Neural cell (in vitro differentiated cells): ENCODE measurements at regions not wholly inside any gene's neighbourhood (a gene's known extent, or its start where the extent isn't known, plus 50 kb on each side); places are given as distances from the start of the nearest gene placed in this dataset.

ENCODE experiments used
- H2AFZ ChIP-seq: fragments of 200-600, 300-800 bp; sonication (generic), shearing (Covaris generic); 2 replicates; pipeline ENCODE4 v1.6.0; 2014; ENCODE audit warnings: low read depth, mild to moderate bottlenecking, antibody characterized with exemption, low read length, moderate library complexity
- H3F3A ChIP-seq: fragments of 200-600 bp; shearing (Covaris generic); 2 replicates; pipeline ENCODE4 v1.6.1; 2016; ENCODE audit warnings: mild to moderate bottlenecking, moderate library complexity, mixed read lengths, antibody characterized with exemption, low read length; ENCODE audit not compliant: insufficient read depth, poor library complexity, severe bottlenecking
- H3K27ac ChIP-seq: fragments of 200-600, 300-800 bp; sonication (generic), shearing (Covaris generic); 2 replicates; pipeline ENCODE4 v1.5.1; 2014; ENCODE audit warnings: mild to moderate bottlenecking, low read length, moderate library complexity
- H3K27me3 ChIP-seq: fragments of 300-800, 200-600 bp; sonication (generic), shearing (Covaris generic); 2 replicates; pipeline ENCODE4 v1.6.0; 2014; ENCODE audit warnings: mild to moderate bottlenecking, low read depth, low read length, moderate library complexity; ENCODE audit not compliant: insufficient read depth
- H3K36me3 ChIP-seq: fragments of 300-800, 200-600 bp; sonication (generic), shearing (Covaris generic); 2 replicates; pipeline ENCODE4 v1.5.1; 2014; ENCODE audit warnings: mild to moderate bottlenecking, antibody characterized with exemption, low read length, moderate library complexity; ENCODE audit not compliant: insufficient read depth
- H3K4me2 ChIP-seq: fragments of 300-800, 200-600 bp; sonication (generic), shearing (Covaris generic); 2 replicates; pipeline ENCODE4 v1.6.0; 2014; ENCODE audit warnings: mild to moderate bottlenecking, low read length
- H3K4me3 ChIP-seq: fragments of 300-800, 200-600 bp; sonication (generic), shearing (Covaris generic); 2 replicates; pipeline ENCODE4 v1.5.1; 2014; ENCODE audit warnings: mild to moderate bottlenecking, low read length, moderate library complexity
- H3K79me2 ChIP-seq: fragments of 200-600 bp; shearing (Covaris generic); replicated peaks from 2 replicates; pipeline ENCODE4 v1.6.0; 2014; ENCODE audit warnings: mild to moderate bottlenecking, low read length, moderate library complexity; ENCODE audit not compliant: insufficient read depth
- H3K9ac ChIP-seq: fragments of 300-800, 200-600 bp; sonication (generic), shearing (Covaris generic); 2 replicates; pipeline ENCODE4 v1.6.1; 2016; ENCODE audit warnings: mild to moderate bottlenecking, low read length, mixed read lengths
- H3K9me2 ChIP-seq: fragments of 200-600 bp; shearing (Covaris generic); 2 replicates; pipeline ENCODE4 v1.6.1; 2016; ENCODE audit warnings: mild to moderate bottlenecking, low read length, mixed read lengths; ENCODE audit not compliant: insufficient read depth
- H3K9me3 ChIP-seq: fragments of 200-600, 300-800 bp; sonication (generic), shearing (Covaris generic); 2 replicates; pipeline ENCODE4 v1.6.1; 2016; ENCODE audit warnings: mild to moderate bottlenecking, mixed run types, low read length, moderate library complexity, mixed read lengths
- H4K20me1 ChIP-seq: fragments of 200-600 bp; shearing (Covaris generic); 2 replicates; pipeline ENCODE4 v1.6.1; 2016; ENCODE audit warnings: mild to moderate bottlenecking, mixed run types; ENCODE audit not compliant: insufficient read depth
- CTCF ChIP-seq: fragments of 450-650 bp; IDR thresholded peaks from 2 replicates; pipeline ENCODE4 v1.5.1; 2014; ENCODE audit warnings: antibody characterized with exemption, mild to moderate bottlenecking, moderate library complexity; ENCODE audit not compliant: poor library complexity, severe bottlenecking
- EP300 ChIP-seq: fragments of 450-650 bp; conservative IDR thresholded peaks from 2 replicates; pipeline ENCODE4 v1.6.1; 2014; ENCODE audit warnings: antibody characterized with exemption, mild to moderate bottlenecking, moderate library complexity; ENCODE audit not compliant: poor library complexity, severe bottlenecking
- EZH2 ChIP-seq: fragments of 200-600, 300-800 bp; shearing (Covaris generic), sonication (generic); IDR thresholded peaks from 2 replicates; pipeline ENCODE4 v1.6.1; 2014; ENCODE audit warnings: antibody characterized with exemption, low read length, borderline replicate concordance, mild to moderate bottlenecking; ENCODE audit not compliant: insufficient read depth, poor library complexity, severe bottlenecking
- MXI1 ChIP-seq: fragments of 450-650 bp; conservative IDR thresholded peaks from 2 replicates; pipeline ENCODE4 v1.6.1; 2014; ENCODE audit warnings: antibody characterized with exemption, mild to moderate bottlenecking; ENCODE audit not compliant: poor library complexity, severe bottlenecking
- POLR2AphosphoS5 ChIP-seq: IDR thresholded peaks from 2 replicates; pipeline ENCODE4 v1.6.1; 2012
- RAD21 ChIP-seq: fragments of 450-650 bp; conservative IDR thresholded peaks from 2 replicates; pipeline ENCODE4 v1.6.1; 2014; ENCODE audit warnings: antibody characterized with exemption, mild to moderate bottlenecking, moderate library complexity
- REST ChIP-seq: IDR thresholded peaks from 2 replicates; pipeline ENCODE4 v1.6.1; 2012; ENCODE audit warnings: borderline replicate concordance
- SMC3 ChIP-seq: fragments of 450-650 bp; conservative IDR thresholded peaks from 2 replicates; pipeline ENCODE4 v1.6.1; 2014; ENCODE audit warnings: antibody characterized with exemption, mild to moderate bottlenecking, moderate library complexity; ENCODE audit not compliant: poor library complexity
- TAF1 ChIP-seq: IDR thresholded peaks from 2 replicates; pipeline ENCODE4 v1.6.1; 2012; ENCODE audit warnings: low read depth

GRCh38 chr2:102081243-102081522 is 61.4 kb upstream of the IL1R1 start:
- H3K79me2 ChIP-seq: no peaks in the 10 kb centered on the region
- H2AFZ ChIP-seq: no peak overlapping the region
- no peak overlapping the region for H3K9ac ChIP-seq
- no peaks in the 10 kb centered on the region for H3K9me2 ChIP-seq
- H3K36me3 ChIP-seq: no peaks in the 10 kb centered on the region
- H3K27ac ChIP-seq: no peak overlapping the region
- H3K4me3 ChIP-seq: no peak overlapping the region
- no peaks in the 10 kb centered on the region for H3K9me3 ChIP-seq
- no peaks in the 10 kb centered on the region for H3F3A ChIP-seq
- no peaks in the 10 kb centered on the region for H4K20me1 ChIP-seq
- no peaks in the 10 kb centered on the region for H3K27me3 ChIP-seq
- no peak for TF ChIP-seq REST
- no peak overlapping the region for H3K4me2 ChIP-seq

GRCh38 chr2:102081606-102082005 is 60.9 kb upstream of the IL1R1 start:
- Histone ChIP-seq H3K9me2 (no peaks in the 10 kb centered on the region), H3K36me3 (no peaks in the 10 kb centered on the region), H3K9me3 (no peaks in the 10 kb centered on the region), H3K4me3 (no peak overlapping the region), H3K27ac (no peak overlapping the region), H3K79me2 (no peaks in the 10 kb centered on the region), H2AFZ (no peak overlapping the region), H3F3A (no peaks in the 10 kb centered on the region), H3K4me2 (no peak overlapping the region), H3K9ac (no peak overlapping the region), H4K20me1 (no peaks in the 10 kb centered on the region), H3K27me3 (no peaks in the 10 kb centered on the region)
- TF ChIP-seq REST (no peak), EP300 (no peak), RAD21 (no peak), TAF1 (no peak), SMC3 (no peak), CTCF (no peak), MXI1 (no peak), EZH2 (no peak), POLR2AphosphoS5 (no peak)
